Trophoblast cell (in vitro differentiated cells and primary cell): ENCODE measurements at regions not wholly inside any gene's neighbourhood (a gene's known extent, or its start where the extent isn't known, plus 50 kb on each side); places are given as distances from the start of the nearest gene placed in this dataset.
"Not testable (repeated sequence)": the region's sequence is repeated elsewhere in the genome, so short reads cannot be mapped to it uniquely, and the experiment has no call there.

Experiments used
- DNase-seq, 2 donors: peaks; one replicate each; pipeline ENCODE4 v3.0.0-alpha.2; 2016
- H2AFZ ChIP-seq: 2 replicates; pipeline ENCODE4 v1.6.1; 2013; ENCODE audit warnings: low read length, moderate library complexity, mild to moderate bottlenecking; ENCODE audit not compliant: insufficient read depth, poor library complexity
- H2AK5ac ChIP-seq: 2 replicates; pipeline ENCODE4 v1.6.1; 2013; ENCODE audit warnings: mild to moderate bottlenecking, low read length
- H2BK120ac ChIP-seq: 2 replicates; pipeline ENCODE4 v1.6.1; 2013; ENCODE audit warnings: low read length, mild to moderate bottlenecking, moderate library complexity; ENCODE audit not compliant: insufficient read depth, poor library complexity
- H2BK12ac ChIP-seq: 2 replicates; pipeline ENCODE4 v1.6.1; 2013; ENCODE audit warnings: mild to moderate bottlenecking, low read length, moderate library complexity
- H2BK5ac ChIP-seq: 2 replicates; pipeline ENCODE4 v1.6.1; 2013; ENCODE audit warnings: low read length, low read depth, moderate library complexity, mild to moderate bottlenecking; ENCODE audit not compliant: poor library complexity
- H3K14ac ChIP-seq: 2 replicates; pipeline ENCODE4 v1.6.1; 2013; ENCODE audit warnings: mild to moderate bottlenecking, low read length
- H3K18ac ChIP-seq: 2 replicates; pipeline ENCODE4 v1.6.1; 2013; ENCODE audit warnings: mild to moderate bottlenecking, low read length
- H3K23ac ChIP-seq: 2 replicates; pipeline ENCODE4 v1.6.1; 2013; ENCODE audit warnings: low read length
- H3K27ac ChIP-seq: 2 replicates; pipeline ENCODE4 v1.5.1; 2013; ENCODE audit warnings: low read depth, mild to moderate bottlenecking, inconsistent platforms, low read length, moderate library complexity
- H3K27me3 ChIP-seq: 2 replicates; pipeline ENCODE4 v1.6.1; 2013; ENCODE audit warnings: inconsistent platforms, mild to moderate bottlenecking, low read length, moderate library complexity; ENCODE audit not compliant: insufficient read depth
- H3K36me3 ChIP-seq, 2 experiments: 1 replicate in 1 of 2; 2 replicates in 1 of 2; pipeline ENCODE4 v1.6.1; 2013; ENCODE audit warnings: low read length in 2 of 2, mild to moderate bottlenecking in 2 of 2, moderate library complexity in 1 of 2; ENCODE audit not compliant: insufficient read depth in 2 of 2, control insufficient read depth in 1 of 2
- H3K4ac ChIP-seq: 2 replicates; pipeline ENCODE4 v1.6.1; 2013; ENCODE audit warnings: low read depth, mild to moderate bottlenecking, low read length, moderate library complexity
- H3K4me1 ChIP-seq, 2 experiments: 1 replicate in 1 of 2; 2 replicates in 1 of 2; pipeline ENCODE4 v1.6.1; 2013; ENCODE audit warnings: low read length in 2 of 2, mild to moderate bottlenecking in 2 of 2, moderate library complexity in 1 of 2; ENCODE audit not compliant: insufficient read depth in 2 of 2, control insufficient read depth in 1 of 2
- H3K4me2 ChIP-seq: 2 replicates; pipeline ENCODE4 v1.6.1; 2013; ENCODE audit warnings: inconsistent platforms, mild to moderate bottlenecking, low read length, moderate library complexity
- H3K4me3 ChIP-seq: 2 replicates; pipeline ENCODE4 v1.5.1; 2013; ENCODE audit warnings: mild to moderate bottlenecking, low read depth, low read length, inconsistent platforms
- H3K79me1 ChIP-seq: one replicate; pipeline ENCODE4 v1.6.1; 2013; ENCODE audit warnings: low read length
- H3K79me2 ChIP-seq: 2 replicates; pipeline ENCODE4 v1.6.1; 2013; ENCODE audit warnings: low read length, mild to moderate bottlenecking; ENCODE audit not compliant: control insufficient read depth, insufficient read depth, poor library complexity
- H3K9ac ChIP-seq: 2 replicates; pipeline ENCODE4 v1.6.1; 2013; ENCODE audit warnings: mild to moderate bottlenecking, low read length
- H3K9me3 ChIP-seq: 2 replicates; pipeline ENCODE4 v1.6.1; 2013; ENCODE audit warnings: low read depth, mild to moderate bottlenecking, control low read depth, inconsistent platforms, low read length; ENCODE audit not compliant: insufficient read depth
- H4K12ac ChIP-seq: 2 replicates; pipeline ENCODE4 v1.6.1; 2013; ENCODE audit warnings: low read depth, mild to moderate bottlenecking, low read length, moderate library complexity
- H4K8ac ChIP-seq: 2 replicates; pipeline ENCODE4 v1.6.1; 2013; ENCODE audit warnings: low read depth, mild to moderate bottlenecking, low read length, moderate library complexity
- H4K91ac ChIP-seq: one replicate; pipeline ENCODE4 v1.6.1; 2013; ENCODE audit warnings: low read depth, mild to moderate bottlenecking, low read length, moderate library complexity
- WGBS: extraction: QIAGEN DNeasy Blood & Tissue Kit; methylation state at CpG from one replicate; pipeline ENCODE4 v1.1.7; 2013; ENCODE audit warnings: missing lambda C conversion rate; ENCODE audit not compliant: insufficient read length, insufficient coverage; ENCODE audit errors: extremely low coverage; 5-methylcytosine and 5-hydroxymethylcytosine counted together

DNA sequence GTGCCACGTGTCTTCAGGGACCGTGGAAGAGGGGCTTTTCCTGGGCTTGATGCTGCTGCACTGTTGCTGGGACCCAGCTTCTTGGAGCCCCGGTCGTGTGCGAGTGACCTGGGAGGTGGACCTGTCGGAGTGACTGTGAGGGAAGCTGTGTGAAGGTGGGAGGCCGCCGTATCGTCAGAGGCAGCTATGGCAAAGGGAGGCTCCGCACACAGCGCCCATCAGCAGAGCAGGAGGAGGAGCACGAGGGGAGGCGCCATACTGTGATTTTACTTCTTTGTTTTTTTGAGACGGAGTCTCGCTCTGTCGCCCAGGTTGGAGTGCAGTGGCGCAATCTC is 171.0 kb downstream of the LAT start:
- H3K4me2 ChIP-seq, H2AK5ac ChIP-seq, H2BK12ac ChIP-seq, H2BK5ac ChIP-seq, H3K79me2 ChIP-seq, H4K12ac ChIP-seq, H3K36me3 ChIP-seq, H2BK120ac ChIP-seq, H3K23ac ChIP-seq, H3K9ac ChIP-seq, H3K9me3 ChIP-seq, H3K4me3 ChIP-seq, H3K27ac ChIP-seq, H2AFZ ChIP-seq, H3K27me3 ChIP-seq, H3K14ac ChIP-seq, H3K79me1 ChIP-seq, H4K91ac ChIP-seq, H3K18ac ChIP-seq, H4K8ac ChIP-seq, H3K4ac ChIP-seq: not testable (repeated sequence)
- peak in 1 of 2 donors; percentile 34 for DNase-seq
- peaks cover 8 to 12% of the 10 kb centered on the region in 2 experiments for H3K4me1 ChIP-seq
- WGBS, result no CpG with 5 or more reads among the region's 17 CpGs

DNA sequence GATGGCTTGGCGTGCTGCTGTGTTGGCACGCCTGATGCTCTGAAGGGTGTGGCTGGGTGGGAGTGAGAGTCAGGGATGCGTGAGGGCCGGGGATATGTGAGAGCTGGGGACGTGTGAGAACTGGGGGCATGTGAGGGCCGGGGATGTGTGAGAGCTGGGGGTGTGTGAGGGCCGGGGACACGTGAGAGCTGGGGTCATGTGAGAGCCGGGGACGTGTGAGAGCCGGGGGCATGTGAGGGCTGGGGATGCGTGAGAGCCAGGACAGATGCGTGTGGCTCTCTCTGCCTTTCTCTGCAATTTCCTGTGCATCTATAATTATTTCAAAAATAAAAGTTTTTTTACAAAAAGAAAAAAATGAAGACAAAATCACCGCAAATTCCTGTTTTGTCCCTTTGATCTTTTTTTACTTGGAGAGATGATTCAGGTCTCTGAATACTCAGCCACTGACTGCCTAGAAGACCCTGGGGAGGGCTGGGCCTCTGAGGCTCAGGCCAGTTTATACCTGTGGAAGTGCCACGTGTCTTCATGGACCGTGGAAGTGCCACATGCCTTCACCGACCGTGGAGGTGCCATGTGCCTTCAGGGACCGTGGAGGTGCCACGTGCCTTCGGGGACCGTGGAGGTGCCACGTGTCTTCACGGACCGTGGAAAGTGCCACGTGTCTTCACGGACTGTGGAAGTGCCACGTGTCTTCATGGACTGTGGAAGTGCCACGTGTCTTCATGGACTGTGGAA is 170.4 kb downstream of the LAT start:
- not testable (repeated sequence) for H3K36me3 ChIP-seq, H3K9ac ChIP-seq, H2AK5ac ChIP-seq, H3K18ac ChIP-seq, DNase-seq, H3K4me3 ChIP-seq, H3K14ac ChIP-seq, H2BK120ac ChIP-seq, H4K8ac ChIP-seq, H2AFZ ChIP-seq, H4K91ac ChIP-seq, H4K12ac ChIP-seq, H3K4ac ChIP-seq, H3K79me1 ChIP-seq, H2BK12ac ChIP-seq, H2BK5ac ChIP-seq, H3K9me3 ChIP-seq, H3K27me3 ChIP-seq, H3K23ac ChIP-seq, H3K4me2 ChIP-seq, H3K79me2 ChIP-seq, H3K27ac ChIP-seq
- WGBS, result no CpG with 5 or more reads among the region's 29 CpGs
- peaks cover 8 to 12% of the 10 kb centered on the region in 2 experiments for H3K4me1 ChIP-seq

DNA sequence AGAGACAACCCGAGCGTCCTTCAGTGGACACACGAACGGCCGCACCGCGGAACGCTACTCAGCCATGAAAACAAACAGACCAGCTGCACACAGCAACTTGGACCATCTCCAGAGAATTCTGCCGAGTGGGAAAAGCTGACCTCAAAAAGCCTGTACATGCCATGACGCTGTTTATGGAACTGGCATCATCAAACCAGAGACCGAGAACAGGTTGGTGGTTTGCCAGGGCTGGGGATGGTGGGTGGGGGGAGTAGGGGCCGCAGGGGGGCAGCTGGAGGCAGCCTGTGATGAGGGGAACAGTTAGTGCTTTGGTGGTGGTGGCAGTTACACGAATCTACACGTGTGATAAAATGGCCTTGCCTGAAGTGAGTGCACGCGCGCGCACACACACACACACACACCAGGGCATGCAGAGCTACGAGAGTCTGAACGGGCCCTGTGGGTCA is 169.8 kb downstream of the LAT start:
- WGBS, result no CpG with 5 or more reads among the region's 20 CpGs
- no peak overlapping the region for H3K14ac ChIP-seq
- peaks cover 2% of the 10 kb centered on the region for H3K79me1 ChIP-seq
- H2AFZ ChIP-seq, result no peak overlapping the region
- H3K27ac ChIP-seq, result no peak overlapping the region
- H2BK120ac ChIP-seq, result no peak overlapping the region
- no peak overlapping the region for H3K4me2 ChIP-seq
- H2AK5ac ChIP-seq, result no peak overlapping the region
- H3K18ac ChIP-seq, result no peak overlapping the region
- H3K23ac ChIP-seq, result no peak overlapping the region
- no peak for DNase-seq
- H3K4me1 ChIP-seq, result peaks cover 8 to 12% of the 10 kb centered on the region in 2 experiments
- H3K9me3 ChIP-seq, result no peaks in the 10 kb centered on the region
- H3K79me2 ChIP-seq, result no peaks in the 10 kb centered on the region
- H3K27me3 ChIP-seq, result no peaks in the 10 kb centered on the region
- H4K8ac ChIP-seq, result no peak overlapping the region
- H3K4ac ChIP-seq, result no peak overlapping the region
- H4K91ac ChIP-seq, result no peak overlapping the region
- H2BK5ac ChIP-seq, result no peak overlapping the region
- no peak overlapping the region for H4K12ac ChIP-seq
- H3K4me3 ChIP-seq, result no peak overlapping the region
- no peak overlapping the region for H2BK12ac ChIP-seq
- H3K36me3 ChIP-seq, result no peaks in the 10 kb centered on the region
- H3K9ac ChIP-seq, result no peak overlapping the region

DNA sequence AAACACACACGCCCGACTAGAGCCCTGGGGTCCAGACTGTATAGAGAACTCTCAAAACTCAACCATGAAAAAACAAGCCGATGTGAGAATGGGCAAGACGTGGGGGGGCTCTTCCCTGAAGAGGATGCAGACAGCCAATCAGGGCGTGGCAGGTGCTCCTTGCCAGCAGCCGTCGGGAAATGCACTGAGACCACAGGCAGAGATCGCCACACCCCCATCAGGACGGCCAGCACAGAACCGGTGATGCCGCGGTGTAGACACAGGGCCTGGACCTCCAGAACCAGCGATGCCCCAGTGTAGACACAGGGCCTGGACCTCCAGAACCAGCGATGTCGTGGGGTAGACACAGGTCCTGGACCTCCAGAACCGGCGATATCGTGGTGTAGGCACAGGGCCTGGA is 169.2 kb downstream of the LAT start:
- no peak overlapping the region for H3K4me2 ChIP-seq
- H3K23ac ChIP-seq, result no peak overlapping the region
- H2BK5ac ChIP-seq, result no peak overlapping the region
- H2BK12ac ChIP-seq, result no peak overlapping the region
- H3K4ac ChIP-seq, result no peak overlapping the region
- no peak overlapping the region for H4K12ac ChIP-seq
- H2AK5ac ChIP-seq, result no peak overlapping the region
- no peak overlapping the region for H4K91ac ChIP-seq
- no peak overlapping the region for H2BK120ac ChIP-seq
- H3K27me3 ChIP-seq, result no peaks in the 10 kb centered on the region
- H3K4me1 ChIP-seq, result peaks cover 8 to 12% of the 10 kb centered on the region in 2 experiments
- H4K8ac ChIP-seq, result no peak overlapping the region
- peak overlapping the region; percentile 30 for H3K4me3 ChIP-seq
- H3K9ac ChIP-seq, result no peak overlapping the region
- H3K14ac ChIP-seq, result no peak overlapping the region
- no peak overlapping the region for H3K18ac ChIP-seq
- no peaks in the 10 kb centered on the region for H3K9me3 ChIP-seq
- H2AFZ ChIP-seq, result no peak overlapping the region
- no peak for DNase-seq
- H3K36me3 ChIP-seq, result no peaks in the 10 kb centered on the region
- no CpG with 5 or more reads among the region's 18 CpGs for WGBS
- no peak overlapping the region for H3K27ac ChIP-seq
- H3K79me1 ChIP-seq, result peaks cover 2% of the 10 kb centered on the region
- no peaks in the 10 kb centered on the region for H3K79me2 ChIP-seq
